GM19351 (cell line): ENCODE measurements at regions not wholly inside any gene's neighbourhood (a gene's known extent, or its start where the extent isn't known, plus 50 kb on each side); places are given as distances from the start of the nearest gene placed in this dataset.
A peak's percentile ranks its signal among the peaks of the same experiment; 100 is the strongest.
"Not testable (repeated sequence)": the region's sequence is repeated elsewhere in the genome, so short reads cannot be mapped to it uniquely, and the experiment has no call there.

Experiments
- ATAC-seq: cut with Tn5 transposase; IDR thresholded peaks from one replicate; pipeline ENCODE4 v1.9.1; 2021; ENCODE audit warnings: mild to moderate bottlenecking, moderate library complexity; ENCODE audit not compliant: unreplicated experiment

GRCh38 chr2:110292807-110293206, 80.5 kb upstream of the MTLN start:
- not testable (repeated sequence) for ATAC-seq

- ATAC-seq: not testable (repeated sequence)
Measured at GRCh38 chr2:110291909-110292579, 79.7 kb upstream of the MTLN start.

GRCh38 chr2:110287817-110288216, 75.5 kb upstream of the MTLN start:
- not testable (repeated sequence) for ATAC-seq

DNA sequence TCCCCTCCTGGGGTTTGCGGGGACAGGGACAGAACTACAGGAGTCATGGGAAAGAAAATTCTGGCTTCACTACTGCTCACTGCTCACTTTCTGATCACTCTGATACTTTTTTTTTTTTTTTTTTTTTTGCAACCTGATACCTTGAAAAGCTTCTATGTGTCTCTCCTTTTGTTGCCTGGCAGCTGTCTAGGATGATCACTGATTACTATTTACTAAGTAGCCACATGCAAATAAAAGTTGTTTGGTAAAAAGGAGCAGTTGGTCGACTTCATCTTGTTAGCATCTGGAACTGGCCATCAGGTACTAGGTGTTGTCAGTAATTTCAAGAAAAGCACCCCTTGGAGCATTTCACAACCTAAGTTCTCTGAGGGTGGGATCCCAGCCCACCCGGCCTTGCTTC, 74.9 kb upstream of the MTLN start:
- ATAC-seq: not testable (repeated sequence)

GRCh38 chr2:110285002-110285401, 72.7 kb upstream of the MTLN start:
- ATAC-seq: not testable (repeated sequence)

DNA sequence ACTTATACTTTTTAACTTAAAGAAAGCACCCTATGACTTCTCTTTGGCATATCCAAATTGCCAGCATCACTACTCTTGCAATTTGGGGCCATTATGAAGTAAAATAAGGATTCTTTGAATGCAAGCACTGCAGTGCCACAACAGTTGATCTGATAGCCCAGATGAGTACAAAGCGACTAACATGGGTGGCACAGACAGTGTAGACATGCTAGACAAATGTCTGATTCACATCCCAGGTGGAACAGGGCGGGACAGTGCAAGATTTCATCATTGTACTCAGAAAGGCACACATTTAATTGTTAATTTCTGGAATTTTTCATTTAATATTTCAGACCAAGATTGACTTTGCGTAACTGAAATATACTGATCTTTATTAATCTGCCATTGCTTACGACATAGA, 68.5 kb upstream of the MTLN start:
- ATAC-seq: not testable (repeated sequence)

DNA sequence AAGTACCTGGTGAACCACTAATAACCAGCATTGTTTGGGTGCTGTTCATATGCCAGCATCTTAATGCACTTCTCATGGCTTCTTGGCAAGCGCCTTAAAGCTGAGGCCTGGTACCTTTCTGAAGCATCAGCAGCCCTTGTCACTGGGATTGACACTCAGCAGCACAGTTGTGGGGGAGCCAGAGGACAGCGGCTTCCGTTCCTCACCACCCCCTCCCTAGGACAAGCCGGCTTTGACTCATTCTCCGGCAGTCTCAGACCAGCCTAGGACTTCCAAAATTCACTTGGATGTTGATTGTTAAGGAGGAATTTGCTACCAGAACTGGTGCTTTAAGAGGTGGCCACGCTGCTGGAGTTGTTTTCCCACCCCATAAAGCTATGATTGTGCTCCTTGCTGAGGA, 64.7 kb upstream of the MTLN start:
- not testable (repeated sequence) for ATAC-seq

GRCh38 chr2:110276092-110276491, 63.7 kb upstream of the MTLN start:
- not testable (repeated sequence) for ATAC-seq

- ATAC-seq: peak; percentile 49
Measured at GRCh38 chr2:110269674-110270073, 57.3 kb upstream of the MTLN start.

DNA sequence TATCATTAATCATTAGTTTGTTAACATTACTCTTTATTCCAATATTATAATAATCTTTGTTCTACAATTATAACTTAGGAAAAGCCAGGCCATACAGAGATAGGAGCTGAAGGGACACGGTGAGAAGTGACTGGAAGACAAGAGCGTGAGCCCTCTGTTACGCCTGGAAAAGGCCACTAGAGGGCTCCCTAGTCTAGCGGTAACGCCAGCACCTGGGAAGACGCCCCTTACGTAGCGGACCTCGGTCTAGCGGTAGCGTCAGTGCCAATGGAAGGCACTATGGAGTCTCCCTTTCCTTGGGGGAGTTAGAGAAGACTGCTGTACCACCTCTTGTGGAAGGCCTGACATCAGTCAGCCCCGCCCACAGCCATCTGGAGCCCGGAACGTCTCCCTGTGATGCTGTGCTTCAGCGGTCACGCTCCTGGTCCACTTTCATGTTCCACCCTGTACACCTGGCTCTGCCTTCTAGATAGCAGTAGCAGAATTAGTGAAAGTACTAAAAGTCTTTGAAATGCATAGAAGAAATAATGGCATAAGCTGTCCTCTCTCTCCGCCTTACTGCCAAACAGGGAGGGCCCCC, 55.6 kb upstream of the MTLN start:
- peak; percentile 62 for ATAC-seq

GRCh38 chr2:110264804-110265203, 52.5 kb upstream of the MTLN start:
- not testable (repeated sequence) for ATAC-seq

- ATAC-seq: not testable (repeated sequence)
Measured at GRCh38 chr2:110264076-110264681, 51.8 kb upstream of the MTLN start.

- ATAC-seq: not testable (repeated sequence)
Measured at GRCh38 chr2:110263462-110263861, 51.1 kb upstream of the MTLN start.
